T-helper 1 cell treated with Interleukin-12 subunit alpha and Interleukin-12 subunit beta and Interleukin-4 antibody, amounts not matched to agents 30 μg/mL and 1 μg/mL, for 36 hours (primary cell): ENCODE measurements at regions not wholly inside any gene's neighbourhood (a gene's known extent, or its start where the extent isn't known, plus 50 kb on each side); places are given as distances from the start of the nearest gene placed in this dataset.

ENCODE experiments used
- H3K27ac Mint-ChIP-seq: one replicate; pipeline ENCODE4 v1.8.0; 2021; ENCODE audit warnings: mild to moderate bottlenecking, mixed read lengths
- H3K27me3 Mint-ChIP-seq: one replicate; pipeline ENCODE4 v1.8.0; 2021; ENCODE audit warnings: low read depth, mixed read lengths
- H3K36me3 Mint-ChIP-seq: one replicate; pipeline ENCODE4 v1.8.0; 2021; ENCODE audit warnings: low read depth, mixed read lengths
- H3K4me1 Mint-ChIP-seq: one replicate; pipeline ENCODE4 v1.8.0; 2021; ENCODE audit warnings: low read depth, mixed read lengths
- H3K4me3 Mint-ChIP-seq: one replicate; pipeline ENCODE4 v1.8.0; 2021; ENCODE audit warnings: mild to moderate bottlenecking, moderate library complexity, mixed read lengths
- H3K9me3 Mint-ChIP-seq: one replicate; pipeline ENCODE4 v1.8.0; 2021; ENCODE audit warnings: mixed read lengths

DNA sequence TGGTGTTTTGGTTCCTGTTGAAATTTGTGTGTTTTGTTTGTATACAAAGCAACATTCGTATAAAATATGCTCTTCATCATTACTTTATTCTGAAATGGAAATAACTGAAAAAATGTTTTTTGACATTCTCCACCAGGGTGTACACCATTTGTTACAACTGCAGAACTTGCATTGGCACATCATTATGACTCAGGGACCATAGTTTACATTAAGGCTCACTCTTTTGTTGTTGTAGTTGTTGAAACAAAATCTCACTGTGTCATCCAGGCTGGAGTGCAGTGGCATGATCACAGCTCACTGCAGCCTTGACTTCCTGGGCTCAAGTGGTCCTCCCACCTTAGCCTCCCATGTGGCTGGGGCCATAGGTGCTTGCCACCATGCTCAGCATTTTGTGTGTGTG, 676.6 kb downstream of the TDRD15 start:
- Mint-ChIP-seq H3K36me3 (no peaks in the 10 kb centered on the region), H3K4me1 (no peaks in the 10 kb centered on the region), H3K27me3 (no peaks in the 10 kb centered on the region), H3K4me3 (no peak overlapping the region), H3K9me3 (no peaks in the 10 kb centered on the region), H3K27ac (no peak overlapping the region)

GRCh38 chr2:21803550-21803949, 679.8 kb downstream of the TDRD15 start:
- no peaks in the 10 kb centered on the region for H3K4me1 Mint-ChIP-seq
- H3K9me3 Mint-ChIP-seq, result no peaks in the 10 kb centered on the region
- no peak overlapping the region for H3K4me3 Mint-ChIP-seq
- no peaks in the 10 kb centered on the region for H3K36me3 Mint-ChIP-seq
- no peak overlapping the region for H3K27ac Mint-ChIP-seq
- H3K27me3 Mint-ChIP-seq, result no peaks in the 10 kb centered on the region

- H3K27me3 Mint-ChIP-seq, result no peaks in the 10 kb centered on the region
- no peaks in the 10 kb centered on the region for H3K36me3 Mint-ChIP-seq
- no peak overlapping the region for H3K27ac Mint-ChIP-seq
- H3K4me3 Mint-ChIP-seq, result no peak overlapping the region
- no peaks in the 10 kb centered on the region for H3K4me1 Mint-ChIP-seq
- no peaks in the 10 kb centered on the region for H3K9me3 Mint-ChIP-seq
These were observed 680.4 kb downstream of the TDRD15 start for GRCh38 chr2:21804151-21804550.

- Mint-ChIP-seq H3K4me3 (no peak overlapping the region), H3K4me1 (no peaks in the 10 kb centered on the region), H3K36me3 (no peaks in the 10 kb centered on the region), H3K27me3 (no peaks in the 10 kb centered on the region), H3K27ac (no peak overlapping the region), H3K9me3 (no peaks in the 10 kb centered on the region)
These were observed 687.8 kb downstream of the TDRD15 start for GRCh38 chr2:21811541-21811940.

- H3K9me3 Mint-ChIP-seq, result no peaks in the 10 kb centered on the region
- H3K4me1 Mint-ChIP-seq, result no peaks in the 10 kb centered on the region
- no peaks in the 10 kb centered on the region for H3K27me3 Mint-ChIP-seq
- no peak overlapping the region for H3K27ac Mint-ChIP-seq
- H3K4me3 Mint-ChIP-seq, result no peak overlapping the region
- no peaks in the 10 kb centered on the region for H3K36me3 Mint-ChIP-seq
These were observed 689.0 kb downstream of the TDRD15 start for GRCh38 chr2:21812766-21813165.

GRCh38 chr2:21814588-21815149, 690.9 kb downstream of the TDRD15 start:
- H3K4me1 Mint-ChIP-seq, result no peaks in the 10 kb centered on the region

GRCh38 chr2:21818212-21818795, 694.5 kb downstream of the TDRD15 start:
- no peak overlapping the region for H3K4me3 Mint-ChIP-seq
- no peaks in the 10 kb centered on the region for H3K27me3 Mint-ChIP-seq
- no peaks in the 10 kb centered on the region for H3K36me3 Mint-ChIP-seq
- no peak overlapping the region for H3K27ac Mint-ChIP-seq
- H3K4me1 Mint-ChIP-seq, result no peaks in the 10 kb centered on the region
- H3K9me3 Mint-ChIP-seq, result no peaks in the 10 kb centered on the region

More at GRCh38 chr2:21814588-21815149, 690.9 kb downstream of the TDRD15 start:
- Mint-ChIP-seq H3K9me3 (no peaks in the 10 kb centered on the region), H3K27ac (no peak overlapping the region), H3K27me3 (no peaks in the 10 kb centered on the region), H3K36me3 (no peaks in the 10 kb centered on the region), H3K4me3 (no peak overlapping the region)

DNA sequence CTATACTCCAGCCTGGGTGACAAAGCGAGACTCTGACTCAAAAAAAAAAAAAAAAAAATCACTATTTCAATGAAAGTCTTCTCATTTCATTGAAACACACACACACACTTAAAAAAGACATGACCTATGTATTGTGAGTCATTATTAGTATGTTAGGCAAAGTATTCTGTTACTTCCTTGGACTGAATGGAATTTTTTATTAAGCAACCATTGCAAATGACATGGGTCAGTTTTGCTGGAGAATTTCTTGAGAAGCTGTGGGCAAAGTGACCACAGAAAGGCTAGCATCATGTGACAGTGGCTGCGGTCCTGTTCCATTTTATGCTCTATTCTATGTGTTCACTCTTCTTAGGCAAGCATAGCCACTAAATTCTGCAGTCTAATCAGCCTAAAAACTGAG, 695.7 kb downstream of the TDRD15 start:
- Mint-ChIP-seq H3K4me3 (no peak overlapping the region), H3K27me3 (no peaks in the 10 kb centered on the region), H3K27ac (no peak overlapping the region), H3K9me3 (no peaks in the 10 kb centered on the region), H3K36me3 (no peaks in the 10 kb centered on the region), H3K4me1 (no peaks in the 10 kb centered on the region)

GRCh38 chr2:21820271-21820670, 696.5 kb downstream of the TDRD15 start:
- Mint-ChIP-seq H3K36me3 (no peaks in the 10 kb centered on the region), H3K27ac (no peak overlapping the region), H3K27me3 (no peaks in the 10 kb centered on the region), H3K4me3 (no peak overlapping the region), H3K9me3 (no peaks in the 10 kb centered on the region), H3K4me1 (no peaks in the 10 kb centered on the region)

GRCh38 chr2:21821672-21822227, 698.0 kb downstream of the TDRD15 start:
- Mint-ChIP-seq H3K4me3 (no peak overlapping the region), H3K36me3 (no peaks in the 10 kb centered on the region), H3K4me1 (no peaks in the 10 kb centered on the region), H3K9me3 (peaks cover 3% of the 10 kb centered on the region), H3K27me3 (no peaks in the 10 kb centered on the region), H3K27ac (no peak overlapping the region)

DNA sequence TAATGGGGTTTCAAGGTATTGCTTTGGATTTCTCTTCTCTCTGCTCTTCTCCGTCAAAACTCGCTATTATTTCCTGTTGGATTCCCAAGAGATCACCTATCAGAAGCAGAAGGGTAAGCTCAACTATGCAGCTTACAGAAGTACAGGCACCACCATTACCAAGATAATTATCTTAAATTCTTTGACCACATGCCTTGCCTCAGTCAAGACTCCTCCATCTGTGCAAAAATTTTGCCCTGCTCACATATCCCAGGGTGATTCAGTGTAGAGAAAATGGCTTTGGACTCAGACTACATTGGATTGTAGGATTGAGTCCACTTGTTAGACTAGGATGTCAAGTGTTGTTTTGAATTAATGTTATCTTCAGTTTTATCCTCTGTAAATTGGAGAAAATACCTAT, 698.7 kb downstream of the TDRD15 start:
- Mint-ChIP-seq H3K9me3 (peaks cover 3% of the 10 kb centered on the region), H3K4me1 (no peaks in the 10 kb centered on the region), H3K4me3 (no peak overlapping the region), H3K27me3 (no peaks in the 10 kb centered on the region), H3K36me3 (no peaks in the 10 kb centered on the region), H3K27ac (no peak overlapping the region)

DNA sequence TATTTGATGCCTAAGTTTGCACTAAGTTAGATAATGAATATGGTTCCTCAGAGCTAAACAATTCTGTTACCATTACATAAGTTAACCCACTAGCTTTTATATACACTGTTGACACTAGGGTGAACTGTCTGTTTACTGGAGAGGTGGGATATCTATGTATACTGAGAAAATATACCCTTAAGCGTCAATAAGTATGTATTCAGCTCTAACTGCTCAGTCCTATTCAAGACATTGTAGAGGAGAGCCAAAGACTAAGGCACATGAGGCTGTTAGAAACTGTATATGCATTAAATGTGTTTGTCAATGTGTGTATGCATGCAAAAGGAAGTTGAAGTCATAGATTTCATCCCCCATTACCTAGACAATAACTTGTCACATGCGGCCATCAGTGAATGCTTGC, 710.0 kb downstream of the TDRD15 start:
- H3K9me3 Mint-ChIP-seq, result peaks cover 6% of the 10 kb centered on the region
- no peaks in the 10 kb centered on the region for H3K27me3 Mint-ChIP-seq
- no peaks in the 10 kb centered on the region for H3K36me3 Mint-ChIP-seq
- H3K27ac Mint-ChIP-seq, result no peak overlapping the region
- H3K4me1 Mint-ChIP-seq, result no peaks in the 10 kb centered on the region
- H3K4me3 Mint-ChIP-seq, result no peak overlapping the region

DNA sequence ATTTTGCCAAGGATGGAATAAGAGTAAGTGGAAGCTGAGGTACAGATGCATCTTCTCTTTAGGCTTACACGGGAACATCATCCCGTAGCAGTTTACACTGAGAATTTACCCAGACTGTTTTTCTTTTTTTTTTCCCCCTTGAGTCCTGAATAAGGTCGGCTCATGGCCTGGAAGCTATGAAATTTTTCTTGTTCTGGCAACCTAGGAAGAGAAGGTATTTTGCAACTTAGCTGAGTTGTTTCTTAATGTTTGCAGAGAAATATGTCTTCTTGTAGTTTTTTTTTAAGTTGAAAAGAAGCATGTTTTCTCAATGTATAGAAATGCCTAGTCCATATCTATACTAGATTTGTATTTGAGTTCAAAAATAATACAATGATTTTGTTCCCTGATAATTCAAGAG, 712.5 kb downstream of the TDRD15 start:
- Mint-ChIP-seq H3K27me3 (no peaks in the 10 kb centered on the region), H3K4me1 (no peaks in the 10 kb centered on the region), H3K27ac (no peak overlapping the region), H3K36me3 (no peaks in the 10 kb centered on the region), H3K4me3 (no peak overlapping the region), H3K9me3 (no peaks in the 10 kb centered on the region)

- Mint-ChIP-seq H3K27ac (no peak overlapping the region), H3K36me3 (no peaks in the 10 kb centered on the region), H3K27me3 (no peaks in the 10 kb centered on the region), H3K4me1 (no peaks in the 10 kb centered on the region), H3K4me3 (no peak overlapping the region), H3K9me3 (no peaks in the 10 kb centered on the region)
These were observed 713.0 kb downstream of the TDRD15 start for GRCh38 chr2:21836719-21837118.

- no peaks in the 10 kb centered on the region for H3K9me3 Mint-ChIP-seq
- H3K36me3 Mint-ChIP-seq, result no peaks in the 10 kb centered on the region
- H3K4me3 Mint-ChIP-seq, result no peak overlapping the region
- no peaks in the 10 kb centered on the region for H3K27me3 Mint-ChIP-seq
- no peaks in the 10 kb centered on the region for H3K4me1 Mint-ChIP-seq
- no peak overlapping the region for H3K27ac Mint-ChIP-seq
These were observed 713.6 kb downstream of the TDRD15 start for GRCh38 chr2:21837168-21837960.
